HEK293T (cell line): ENCODE measurements at regions not wholly inside any gene's neighbourhood (a gene's known extent, or its start where the extent isn't known, plus 50 kb on each side); places are given as distances from the start of the nearest gene placed in this dataset.

Experiments used
- BHLHE40 ChIP-seq: fragments of 450-650 bp; IDR thresholded peaks from 2 replicates; pipeline ENCODE4 v1.6.1; 2016; ENCODE audit warnings: mild to moderate bottlenecking, moderate library complexity, borderline replicate concordance
- ELF4 ChIP-seq: fragments of 450-650 bp; IDR thresholded peaks from 2 replicates; pipeline ENCODE4 v1.6.1; 2017; ENCODE audit warnings: antibody characterized with exemption
- FOXA1 ChIP-seq: fragments of 450-650 bp; IDR thresholded peaks from 2 replicates; pipeline ENCODE4 v1.6.1; 2016; ENCODE audit warnings: mild to moderate bottlenecking
- FOXK2 ChIP-seq: fragments of 450-650 bp; IDR thresholded peaks from 2 replicates; pipeline ENCODE4 v1.6.1; 2016; ENCODE audit warnings: mild to moderate bottlenecking
- FOXM1 ChIP-seq: fragments of 450-650 bp; IDR thresholded peaks from 2 replicates; pipeline ENCODE4 v1.6.1; 2017; ENCODE audit warnings: mild to moderate bottlenecking, borderline replicate concordance
- NFRKB ChIP-seq: fragments of 450-650 bp; IDR thresholded peaks from 2 replicates; pipeline ENCODE4 v1.6.1; 2016; ENCODE audit warnings: mild to moderate bottlenecking, moderate library complexity
- SP1 ChIP-seq: fragments of 450-650 bp; IDR thresholded peaks from 2 replicates; pipeline ENCODE4 v1.6.1; 2017
- TARDBP ChIP-seq: fragments of 450-650 bp; IDR thresholded peaks from 2 replicates; pipeline ENCODE4 v1.6.1; 2016
- ZNF384 ChIP-seq: fragments of 450-650 bp; IDR thresholded peaks from 2 replicates; pipeline ENCODE4 v1.6.1; 2016
- TF ChIP-seq, protein P1 (sequence below): fragments of 450-650 bp; IDR thresholded peaks from 2 replicates; pipeline ENCODE4 v1.6.1; 2016

GRCh38 chr4:62232814-62233213, 1032.7 kb downstream of the ADGRL3 start:
- TF ChIP-seq BHLHE40 (no peak), FOXM1 (no peak), SP1 (no peak), ELF4 (no peak), ZNF384 (no peak), TARDBP (no peak), FOXK2 (no peak), FOXA1 (no peak), NFRKB (no peak)
- TF ChIP-seq, protein P1, sequence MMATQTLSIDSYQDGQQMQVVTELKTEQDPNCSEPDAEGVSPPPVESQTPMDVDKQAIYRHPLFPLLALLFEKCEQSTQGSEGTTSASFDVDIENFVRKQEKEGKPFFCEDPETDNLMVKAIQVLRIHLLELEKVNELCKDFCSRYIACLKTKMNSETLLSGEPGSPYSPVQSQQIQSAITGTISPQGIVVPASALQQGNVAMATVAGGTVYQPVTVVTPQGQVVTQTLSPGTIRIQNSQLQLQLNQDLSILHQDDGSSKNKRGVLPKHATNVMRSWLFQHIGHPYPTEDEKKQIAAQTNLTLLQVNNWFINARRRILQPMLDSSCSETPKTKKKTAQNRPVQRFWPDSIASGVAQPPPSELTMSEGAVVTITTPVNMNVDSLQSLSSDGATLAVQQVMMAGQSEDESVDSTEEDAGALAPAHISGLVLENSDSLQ, result no peak
